ENCODE measurements at regions not wholly inside any gene's neighbourhood (a gene's known extent, or its start where the extent isn't known, plus 50 kb on each side); places are given as distances from the start of the nearest gene placed in this dataset.

DNA sequence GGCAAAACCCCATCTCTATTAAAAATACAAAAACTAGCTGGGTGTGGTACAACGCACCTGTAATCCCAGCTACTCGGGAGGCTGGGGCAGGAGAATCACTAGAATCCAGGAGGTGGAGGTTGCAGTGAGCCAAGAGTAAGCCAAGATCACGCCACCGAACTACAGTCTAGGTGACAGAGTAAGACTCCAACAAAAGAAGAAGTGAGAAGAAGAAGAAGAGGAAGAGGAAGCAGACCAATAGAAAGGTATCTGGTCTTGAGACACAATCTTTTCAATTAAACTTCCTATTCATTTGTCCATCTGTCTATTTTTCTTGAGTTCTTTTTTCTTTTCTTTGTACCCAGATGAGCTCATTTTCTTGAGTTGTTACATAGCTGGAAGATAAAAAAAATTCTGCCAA lies 55.7 kb upstream of the ACADM start:
- no peak for DNase-seq

DNA sequence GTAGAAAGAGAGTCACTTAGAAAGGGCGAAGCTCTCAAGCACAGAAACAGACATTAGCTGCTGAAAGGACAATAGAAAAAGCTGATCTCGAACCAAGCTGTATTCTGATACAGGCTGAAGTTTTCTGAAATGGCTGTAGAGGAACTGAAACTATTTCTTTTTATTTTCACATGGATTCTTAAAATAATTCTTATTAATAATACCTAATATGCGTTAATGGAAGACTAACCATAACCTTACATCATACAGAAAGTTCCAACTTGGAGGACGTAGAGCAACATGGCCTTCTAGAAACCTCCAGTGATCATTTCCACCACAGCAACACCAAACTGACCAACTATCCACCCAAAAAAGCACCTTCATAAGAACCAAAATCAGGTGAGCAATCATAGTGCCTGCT lies 52.8 kb upstream of the ACADM start:
- DNase-seq: no peak

DNA sequence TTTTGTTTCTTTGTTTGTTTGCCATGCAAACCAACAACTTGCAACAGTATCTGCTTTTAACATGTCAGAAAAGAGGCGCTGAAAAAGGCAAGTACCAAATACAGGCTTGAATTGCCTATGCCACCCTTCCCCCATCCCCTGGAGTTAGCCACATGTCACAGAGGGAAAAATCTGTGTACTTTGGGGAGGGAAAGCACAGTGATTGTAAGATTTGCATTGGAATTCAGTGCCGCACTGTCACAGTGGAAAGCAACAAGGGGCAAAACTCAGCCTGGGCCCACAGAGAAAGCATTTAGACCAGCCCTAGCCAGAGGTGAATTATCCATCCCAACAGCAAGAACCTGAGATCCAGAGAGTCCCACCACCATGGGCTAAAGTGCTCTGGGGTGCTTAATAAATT lies 52.4 kb upstream of the ACADM start:
- DNase-seq: no peak

DNA sequence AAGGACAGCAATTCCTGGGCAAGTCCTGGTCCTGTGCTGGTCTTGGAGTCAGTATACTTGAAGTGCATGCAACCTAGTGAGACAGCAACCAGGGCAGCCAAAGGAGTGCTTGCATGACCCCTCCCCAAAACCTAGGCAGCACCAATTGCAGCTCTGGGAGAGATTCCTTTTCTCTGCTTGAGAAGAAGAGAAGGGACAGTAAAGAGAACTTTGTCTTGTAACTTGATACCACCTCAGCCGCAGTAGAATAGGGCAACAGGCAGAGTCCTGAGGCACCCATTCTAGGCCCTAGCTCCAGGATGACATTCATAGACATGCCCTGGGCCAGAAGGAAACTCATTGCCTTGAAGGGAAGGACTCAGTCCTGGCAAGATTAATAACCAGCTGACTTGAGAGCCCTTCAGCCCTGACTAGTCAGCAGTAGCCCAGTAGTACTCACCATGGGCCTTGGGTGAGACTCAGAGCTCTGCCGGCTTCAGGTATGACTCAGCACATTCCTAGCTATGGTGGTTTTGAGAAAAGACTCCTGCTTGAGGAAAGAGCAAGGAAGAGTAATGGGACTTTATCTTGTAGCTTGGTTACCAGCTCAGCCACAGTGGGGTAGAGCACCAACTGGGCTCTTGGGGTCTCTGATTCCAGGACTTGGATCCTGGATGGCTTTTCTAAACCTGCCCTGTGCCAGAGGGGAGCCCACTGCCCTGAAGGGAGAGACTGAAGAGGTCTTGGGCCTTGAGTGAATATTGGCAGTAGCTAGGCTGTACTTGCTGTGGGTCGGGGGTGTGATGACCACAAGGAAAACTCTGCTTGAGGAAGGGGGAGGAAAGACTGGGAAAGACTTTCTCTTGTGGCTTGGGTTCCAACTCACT lies 51.7 kb upstream of the ACADM start:
- DNase-seq: peak; percentile 94

DNA sequence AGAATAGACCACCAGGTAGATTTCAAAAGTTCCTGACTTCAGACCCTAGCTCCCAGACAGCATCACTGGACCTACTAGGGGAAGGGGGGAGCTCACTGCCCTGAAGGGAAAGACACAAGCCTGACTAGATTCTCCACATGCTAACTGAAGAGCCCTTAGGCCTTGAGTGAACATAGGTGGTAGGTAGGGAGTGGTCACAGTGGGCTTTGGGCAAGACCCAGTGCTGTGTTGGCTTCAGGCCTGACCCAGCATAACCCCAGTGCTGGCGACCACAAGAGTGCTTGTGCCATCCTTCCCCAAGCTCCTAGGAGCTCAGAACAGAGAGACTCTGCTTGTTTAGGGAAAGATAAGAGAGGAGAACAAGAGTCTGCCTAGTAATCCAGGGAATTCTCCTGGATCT lies 51.1 kb upstream of the ACADM start:
- peak; percentile 51 for DNase-seq

DNA sequence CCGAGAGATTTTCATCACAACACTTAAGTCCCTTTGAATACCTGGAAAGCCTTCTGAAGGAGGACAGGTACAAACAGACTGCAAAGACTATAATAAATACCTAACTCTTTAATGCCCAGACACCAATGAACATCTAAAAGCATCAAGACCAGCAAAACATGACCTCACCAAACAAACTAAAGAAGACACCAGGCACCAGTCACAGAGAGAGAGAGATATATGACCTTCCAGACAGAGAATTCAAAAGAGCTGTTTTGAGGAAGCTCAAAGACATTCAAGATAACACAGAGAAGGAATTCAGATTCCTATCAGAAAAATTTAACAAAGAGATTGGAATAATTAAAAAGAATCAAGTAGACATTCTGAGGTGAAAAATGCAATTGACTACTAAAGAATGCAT lies 50.6 kb upstream of the ACADM start:
- no peak for DNase-seq
